Choroid plexus epithelial cell (primary cell): ENCODE measurements at regions not wholly inside any gene's neighbourhood (a gene's known extent, or its start where the extent isn't known, plus 50 kb on each side); places are given as distances from the start of the nearest gene placed in this dataset.

ENCODE experiments used
- DNase-seq: peaks from one replicate; pipeline ENCODE4 v3.0.0-alpha.2; 2010; ENCODE audit warnings: low read depth
- H3K4me3 ChIP-seq: 2 replicates; pipeline ENCODE4 v1.5.1; 2011; ENCODE audit warnings: low read depth, mild to moderate bottlenecking, control low read depth, low read length, moderate library complexity
- CTCF ChIP-seq: conservative IDR thresholded peaks from 2 replicates; pipeline ENCODE4 v1.5.1; 2011; ENCODE audit warnings: low read depth, mild to moderate bottlenecking, control low read depth, inconsistent platforms, low read length, moderate library complexity

DNA sequence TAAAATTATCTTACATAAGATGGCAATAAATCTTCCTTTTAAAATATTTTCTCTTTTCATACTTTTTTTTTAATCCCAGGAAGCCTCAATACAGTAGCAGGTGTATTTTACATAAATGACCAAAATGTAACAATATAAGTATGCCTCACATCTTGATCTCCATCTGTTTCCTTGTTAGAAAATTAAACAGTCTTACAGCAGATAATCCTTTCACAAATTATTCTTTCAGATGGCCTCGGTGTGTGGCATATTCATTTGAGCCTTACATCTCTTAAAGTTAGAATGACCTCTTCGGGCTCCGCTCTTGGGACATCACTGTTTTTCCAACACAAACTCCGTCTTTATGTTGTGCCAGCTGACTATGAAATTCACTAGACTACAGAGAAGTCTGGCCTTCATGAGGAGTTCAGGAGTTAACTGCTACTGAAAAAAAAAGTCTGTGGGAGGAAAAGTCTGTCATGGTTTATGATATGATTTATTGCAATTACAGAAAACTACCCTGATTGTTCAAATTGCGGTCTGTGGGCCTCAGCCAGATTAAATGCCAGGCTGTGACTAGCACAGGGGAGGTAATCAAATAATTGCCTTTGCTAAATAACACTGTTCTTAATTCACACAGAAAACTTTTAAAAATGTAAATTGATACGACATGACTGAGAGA is 292.9 kb upstream of the PUM3 start:
- no peak for TF ChIP-seq CTCF
- H3K4me3 ChIP-seq = no peak overlapping the region
- DNase-seq = no peak

- no peak for DNase-seq
- TF ChIP-seq CTCF = no peak
- H3K4me3 ChIP-seq = no peak overlapping the region
Measured at GRCh38 chr9:3136230-3136629, 292.3 kb upstream of the PUM3 start.

DNA sequence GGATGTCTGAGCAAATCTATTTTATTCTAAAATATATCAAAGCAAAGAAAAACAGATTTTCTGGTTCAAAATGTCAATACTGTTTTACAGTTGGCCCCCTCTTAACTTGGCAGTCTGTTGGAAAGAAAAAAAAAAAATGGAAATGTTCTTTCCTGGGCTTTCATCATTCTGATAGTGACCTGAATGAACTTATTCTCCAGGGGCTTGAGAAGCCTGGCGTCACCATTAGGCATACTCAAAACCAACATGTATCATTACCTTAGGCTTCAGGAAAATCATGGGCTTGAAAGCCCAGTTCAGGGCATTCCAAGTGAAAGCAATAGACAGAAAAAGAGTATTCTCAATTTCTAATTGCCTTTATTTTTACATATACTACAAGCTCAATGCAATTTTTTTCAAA is 283.7 kb upstream of the PUM3 start:
- no peak for TF ChIP-seq CTCF
- H3K4me3 ChIP-seq = no peak overlapping the region
- no peak for DNase-seq

GRCh38 chr9:3125602-3126405 is 281.9 kb upstream of the PUM3 start:
- no peak for TF ChIP-seq CTCF
- no peak overlapping the region for H3K4me3 ChIP-seq
- no peak for DNase-seq

DNA sequence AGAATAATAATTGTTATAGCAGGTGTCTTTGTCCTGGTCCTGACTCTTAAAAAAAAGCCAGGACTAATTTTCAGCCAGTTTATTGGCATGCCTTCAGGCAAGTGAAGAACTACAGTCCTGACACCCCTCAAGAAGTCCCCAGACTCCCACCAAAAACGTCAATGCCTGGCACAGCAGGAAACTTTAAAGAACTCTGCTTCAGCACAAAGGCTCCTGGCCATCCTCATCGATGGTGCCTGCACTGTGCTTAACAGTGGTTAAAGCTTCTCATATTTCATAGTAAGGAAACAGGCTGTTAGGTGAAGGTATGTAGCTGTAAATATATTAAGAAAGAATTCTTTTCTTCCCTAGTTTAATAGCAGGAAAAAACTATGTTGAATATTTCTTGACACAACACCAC is 280.1 kb upstream of the PUM3 start:
- no peak overlapping the region for H3K4me3 ChIP-seq
- no peak for DNase-seq
- no peak for TF ChIP-seq CTCF

DNA sequence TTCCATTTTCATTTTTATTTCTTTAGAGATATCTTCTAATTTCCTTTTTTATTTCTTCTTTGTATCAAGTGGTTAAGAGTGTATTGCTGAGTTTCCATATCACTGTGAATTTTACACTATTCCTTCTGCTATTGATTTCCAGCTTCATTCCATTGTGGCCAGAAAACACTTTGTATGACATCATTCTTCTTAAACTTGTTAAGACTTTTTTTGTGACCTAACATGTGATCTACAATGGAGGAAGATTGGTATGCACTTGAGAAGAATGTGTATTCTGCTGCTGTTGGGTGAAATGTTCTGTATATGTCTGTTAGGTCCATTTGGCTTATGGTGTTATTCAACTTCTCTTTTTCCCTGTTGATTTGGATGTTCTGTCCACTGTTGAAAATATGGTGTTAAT is 274.2 kb upstream of the PUM3 start:
- DNase-seq = no peak
- H3K4me3 ChIP-seq = no peak overlapping the region
- TF ChIP-seq CTCF = no peak

GRCh38 chr9:3099646-3100045 is 255.8 kb upstream of the PUM3 start:
- no peak for DNase-seq
- TF ChIP-seq CTCF = no peak

More at GRCh38 chr9:3099646-3100045, 255.8 kb upstream of the PUM3 start:
- no peak overlapping the region for H3K4me3 ChIP-seq
